ENCODE measurements at regions not wholly inside any gene's neighbourhood (a gene's known extent, or its start where the extent isn't known, plus 50 kb on each side); places are given as distances from the start of the nearest gene placed in this dataset.

DNA sequence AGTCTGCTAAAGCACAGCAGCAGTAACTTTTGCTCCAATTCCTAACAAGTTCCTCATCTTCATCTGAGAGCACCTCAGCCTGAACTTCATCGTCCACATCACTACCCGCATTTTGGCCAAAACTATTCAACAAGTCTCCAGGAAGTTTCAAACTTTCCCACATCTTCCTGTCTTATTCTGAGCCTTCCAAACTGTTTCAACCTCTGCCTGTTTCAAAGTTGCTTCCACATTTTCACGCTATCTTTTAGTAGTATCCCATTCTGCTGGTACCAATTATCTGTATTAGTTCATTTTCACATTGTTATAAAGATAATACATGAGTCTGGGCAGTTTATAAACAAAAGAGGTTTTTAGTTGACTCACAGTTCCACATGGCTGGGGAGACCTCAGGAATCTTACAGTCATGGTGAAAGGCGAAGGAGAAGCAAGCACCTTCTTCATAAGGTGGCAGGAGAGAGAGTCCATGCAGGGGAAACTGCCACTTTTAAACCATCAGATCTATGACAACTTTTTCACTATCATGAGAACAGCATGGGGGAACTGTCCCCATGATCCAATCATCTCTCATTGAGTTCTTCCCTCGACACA lies 99.4 kb upstream of the GRIK2 start:
- TF ChIP-seq SUZ12 (IDR thresholded peaks at IDR 0.05; ENCODE audit: extremely low read depth, insufficient read depth, insufficient read length) (no peak), YY1 (IDR thresholded peaks at IDR 0.05; ENCODE audit: insufficient read depth, insufficient read length) (no peak)

Measured in NT2/D1 (cell line).